GM23338 (cell line): ENCODE measurements at regions not wholly inside any gene's neighbourhood (a gene's known extent, or its start where the extent isn't known, plus 50 kb on each side); places are given as distances from the start of the nearest gene placed in this dataset.

Experiments
- ATAC-seq: fragments of 200-7000 bp; cut with Tn5 transposase; 3 replicates; pipeline ENCODE4 v1.9.1; 2020
- DNase-seq: peaks from one replicate; pipeline ENCODE4 v3.0.0-alpha.2; 2015; ENCODE audit warnings: low spot score
- H2AFZ ChIP-seq: fragments of 200-600 bp; sonication (generic); 2 replicates; pipeline ENCODE4 v1.8.0; 2016; ENCODE audit warnings: antibody characterized with exemption, mild to moderate bottlenecking, moderate library complexity
- H3F3A ChIP-seq: fragments of 200-600 bp; sonication (generic); replicated peaks from 2 replicates; pipeline ENCODE4 v1.8.0; 2017; ENCODE audit warnings: antibody characterized with exemption, mixed run types, low read depth
- H3K27ac ChIP-seq: fragments of 200-600 bp; sonication (generic); 2 replicates; pipeline ENCODE4 v1.6.1; 2016; ENCODE audit warnings: low read depth
- H3K27me3 ChIP-seq: fragments of 200-600 bp; sonication (generic); 2 replicates; pipeline ENCODE4 v1.8.0; 2016; ENCODE audit warnings: mild to moderate bottlenecking, mixed run types, moderate library complexity; ENCODE audit not compliant: insufficient read depth
- H3K36me3 ChIP-seq: fragments of 200-600 bp; sonication (generic); 2 replicates; pipeline ENCODE4 v1.8.0; 2016; ENCODE audit warnings: mild to moderate bottlenecking; ENCODE audit not compliant: insufficient read depth
- H3K4me1 ChIP-seq: fragments of 200-600 bp; sonication (generic); 2 replicates; pipeline ENCODE4 v1.8.0; 2016; ENCODE audit warnings: mild to moderate bottlenecking, moderate library complexity; ENCODE audit not compliant: insufficient read depth
- H3K4me2 ChIP-seq: fragments of 200-600 bp; sonication (generic); 2 replicates; pipeline ENCODE4 v1.7.1; 2017; ENCODE audit warnings: mixed run types
- H3K4me3 ChIP-seq: fragments of 200-600 bp; sonication (generic); 2 replicates; pipeline ENCODE4 v1.6.1; 2016; ENCODE audit warnings: mixed run types
- H3K79me2 ChIP-seq: fragments of 200-600 bp; sonication (generic); replicated peaks from 2 replicates; pipeline ENCODE4 v1.8.0; 2017; ENCODE audit warnings: mild to moderate bottlenecking; ENCODE audit not compliant: insufficient read depth
- H3K9me2 ChIP-seq: fragments of 200-600 bp; sonication (generic); 2 replicates; pipeline ENCODE4 v1.8.0; 2017; ENCODE audit not compliant: insufficient read depth
- H4K20me1 ChIP-seq: fragments of 200-600 bp; sonication (generic); replicated peaks from 2 replicates; pipeline ENCODE4 v1.8.0; 2017; ENCODE audit warnings: mild to moderate bottlenecking; ENCODE audit not compliant: insufficient read depth
- H3K27ac Mint-ChIP-seq: 2 replicates; pipeline ENCODE4 v1.8.0; 2020; ENCODE audit warnings: inconsistent platforms, mild to moderate bottlenecking, moderate library complexity, mixed read lengths
- H3K27me3 Mint-ChIP-seq: 3 replicates; pipeline ENCODE4 v1.8.0; 2022; ENCODE audit warnings: low read depth, mild to moderate bottlenecking, moderate library complexity, mixed read lengths, inconsistent platforms; ENCODE audit not compliant: insufficient read depth, poor library complexity
- H3K36me3 Mint-ChIP-seq: 3 replicates; pipeline ENCODE4 v1.8.0; 2021; ENCODE audit warnings: low read depth, mild to moderate bottlenecking, inconsistent platforms, moderate library complexity, mixed read lengths
- H3K4me1 Mint-ChIP-seq: 3 replicates; pipeline ENCODE4 v1.8.0; 2020; ENCODE audit warnings: mild to moderate bottlenecking, inconsistent platforms, mixed read lengths
- H3K4me3 Mint-ChIP-seq: 3 replicates; pipeline ENCODE4 v1.8.0; 2021; ENCODE audit warnings: moderate library complexity, mild to moderate bottlenecking, inconsistent platforms, mixed read lengths
- H3K9me3 Mint-ChIP-seq: 3 replicates; pipeline ENCODE4 v1.8.0; 2020; ENCODE audit warnings: moderate library complexity, mild to moderate bottlenecking, inconsistent platforms, mixed read lengths
- CREB1 ChIP-seq: fragments of 250-450 bp; sonication (Bioruptor Pico); IDR thresholded peaks from 2 replicates; pipeline ENCODE4 v1.5.0; 2020; ENCODE audit warnings: low read depth, mild to moderate bottlenecking, moderate library complexity
- EZH2 ChIP-seq: fragments of 200-600 bp; sonication (generic); IDR thresholded peaks from one replicate; pipeline ENCODE4 v1.8.0; 2017; ENCODE audit warnings: antibody characterized with exemption, mild to moderate bottlenecking, low read depth; ENCODE audit not compliant: unreplicated experiment
- EZH2phosphoT487 ChIP-seq: fragments of 200-600 bp; sonication (generic); IDR thresholded peaks from one replicate; pipeline ENCODE4 v1.8.1; 2018; ENCODE audit warnings: antibody characterized with exemption; ENCODE audit not compliant: unreplicated experiment
- JUNB ChIP-seq: IDR thresholded peaks from one replicate; pipeline ENCODE4 v1.6.1; 2016; ENCODE audit warnings: antibody characterized with exemption; ENCODE audit not compliant: unreplicated experiment
- NANOG ChIP-seq: IDR thresholded peaks from 2 replicates; pipeline ENCODE4 v1.6.1; 2016; ENCODE audit warnings: antibody characterized with exemption, borderline replicate concordance
- POLR2AphosphoS5 ChIP-seq: IDR thresholded peaks from 2 replicates; pipeline ENCODE4 v1.6.1; 2016; ENCODE audit warnings: antibody characterized with exemption, low read depth
- STAT1 ChIP-seq: IDR thresholded peaks from one replicate; pipeline ENCODE4 v1.6.1; 2016; ENCODE audit warnings: antibody characterized with exemption; ENCODE audit not compliant: unreplicated experiment
- ZNF114 ChIP-seq: fragments of 250-450 bp; sonication (Bioruptor Pico); IDR thresholded peaks from 2 replicates; pipeline ENCODE4 v1.5.0; 2020; ENCODE audit warnings: mild to moderate bottlenecking, moderate library complexity
- ZNF331 ChIP-seq: fragments of 250-450 bp; sonication (Bioruptor Pico); IDR thresholded peaks from 2 replicates; pipeline ENCODE4 v1.5.0; 2020; ENCODE audit warnings: low read depth, mild to moderate bottlenecking, moderate library complexity
- TF ChIP-seq, protein P1 (sequence below): IDR thresholded peaks from one replicate; pipeline ENCODE4 v1.6.1; 2018; ENCODE audit warnings: antibody characterized with exemption; ENCODE audit not compliant: unreplicated experiment
- TF ChIP-seq, protein P2 (sequence below): fragments of 250-450 bp; sonication (Bioruptor Pico); IDR thresholded peaks from 2 replicates; pipeline ENCODE4 v1.5.0; 2020; ENCODE audit warnings: mild to moderate bottlenecking, moderate library complexity
- TF ChIP-seq, protein P3 (sequence below), 2 experiments: fragments of 200-600 bp in 1 of 2; sonication (generic) in 1 of 2; conservative IDR thresholded peaks; 2 replicates each; pipeline versions ENCODE4 v1.5.1 to v1.6.1; 2016 to 2017; ENCODE audit warnings: antibody characterized with exemption in 2 of 2, low read depth in 2 of 2, mild to moderate bottlenecking in 2 of 2, moderate library complexity in 1 of 2
- TF ChIP-seq, protein P4 (sequence below): IDR thresholded peaks from 2 replicates; pipeline ENCODE4 v1.6.1; 2016; ENCODE audit warnings: antibody characterized with exemption

DNA sequence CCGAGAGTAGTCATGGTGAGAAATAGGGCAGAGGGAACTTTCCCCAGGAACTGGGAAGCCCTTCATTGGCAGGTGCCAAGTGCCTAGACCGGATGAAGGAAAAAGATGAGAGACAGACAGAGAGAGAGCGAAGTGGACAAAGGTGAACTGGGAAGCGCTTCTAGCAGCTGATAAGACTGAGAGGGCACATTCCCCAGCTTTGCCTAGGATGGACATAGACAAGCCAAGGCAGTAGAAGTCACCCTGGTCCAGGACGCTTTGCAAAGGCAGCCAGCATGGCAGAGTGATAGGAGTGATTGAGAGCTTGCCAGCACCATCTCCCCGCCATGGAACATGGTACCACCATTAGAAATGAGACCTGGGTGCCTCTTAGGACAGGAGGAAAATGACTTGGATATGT is 372.8 kb upstream of the MGMT start:
- no peaks in the 10 kb centered on the region for H3K36me3 ChIP-seq
- H3K27me3 ChIP-seq = no peaks in the 10 kb centered on the region
- Mint-ChIP-seq H3K4me1 (peaks cover 11% of the 10 kb centered on the region), H3K4me3 (no peak overlapping the region), H3K27ac (no peak overlapping the region), H3K27me3 (peaks cover 6% of the 10 kb centered on the region), H3K36me3 (no peaks in the 10 kb centered on the region), H3K9me3 (no peaks in the 10 kb centered on the region)
- H3K9me2 ChIP-seq = no peaks in the 10 kb centered on the region
- H3K4me3 ChIP-seq = no peak overlapping the region
- no peak for DNase-seq
- no peak for TF ChIP-seq CREB1 (CRISPR knock-in tag)
- no peak for TF ChIP-seq ZNF331 (CRISPR knock-in tag)
- TF ChIP-seq NANOG = no peak
- TF ChIP-seq, protein P1, sequence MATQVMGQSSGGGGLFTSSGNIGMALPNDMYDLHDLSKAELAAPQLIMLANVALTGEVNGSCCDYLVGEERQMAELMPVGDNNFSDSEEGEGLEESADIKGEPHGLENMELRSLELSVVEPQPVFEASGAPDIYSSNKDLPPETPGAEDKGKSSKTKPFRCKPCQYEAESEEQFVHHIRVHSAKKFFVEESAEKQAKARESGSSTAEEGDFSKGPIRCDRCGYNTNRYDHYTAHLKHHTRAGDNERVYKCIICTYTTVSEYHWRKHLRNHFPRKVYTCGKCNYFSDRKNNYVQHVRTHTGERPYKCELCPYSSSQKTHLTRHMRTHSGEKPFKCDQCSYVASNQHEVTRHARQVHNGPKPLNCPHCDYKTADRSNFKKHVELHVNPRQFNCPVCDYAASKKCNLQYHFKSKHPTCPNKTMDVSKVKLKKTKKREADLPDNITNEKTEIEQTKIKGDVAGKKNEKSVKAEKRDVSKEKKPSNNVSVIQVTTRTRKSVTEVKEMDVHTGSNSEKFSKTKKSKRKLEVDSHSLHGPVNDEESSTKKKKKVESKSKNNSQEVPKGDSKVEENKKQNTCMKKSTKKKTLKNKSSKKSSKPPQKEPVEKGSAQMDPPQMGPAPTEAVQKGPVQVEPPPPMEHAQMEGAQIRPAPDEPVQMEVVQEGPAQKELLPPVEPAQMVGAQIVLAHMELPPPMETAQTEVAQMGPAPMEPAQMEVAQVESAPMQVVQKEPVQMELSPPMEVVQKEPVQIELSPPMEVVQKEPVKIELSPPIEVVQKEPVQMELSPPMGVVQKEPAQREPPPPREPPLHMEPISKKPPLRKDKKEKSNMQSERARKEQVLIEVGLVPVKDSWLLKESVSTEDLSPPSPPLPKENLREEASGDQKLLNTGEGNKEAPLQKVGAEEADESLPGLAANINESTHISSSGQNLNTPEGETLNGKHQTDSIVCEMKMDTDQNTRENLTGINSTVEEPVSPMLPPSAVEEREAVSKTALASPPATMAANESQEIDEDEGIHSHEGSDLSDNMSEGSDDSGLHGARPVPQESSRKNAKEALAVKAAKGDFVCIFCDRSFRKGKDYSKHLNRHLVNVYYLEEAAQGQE = no peak
- TF ChIP-seq, protein P2, sequence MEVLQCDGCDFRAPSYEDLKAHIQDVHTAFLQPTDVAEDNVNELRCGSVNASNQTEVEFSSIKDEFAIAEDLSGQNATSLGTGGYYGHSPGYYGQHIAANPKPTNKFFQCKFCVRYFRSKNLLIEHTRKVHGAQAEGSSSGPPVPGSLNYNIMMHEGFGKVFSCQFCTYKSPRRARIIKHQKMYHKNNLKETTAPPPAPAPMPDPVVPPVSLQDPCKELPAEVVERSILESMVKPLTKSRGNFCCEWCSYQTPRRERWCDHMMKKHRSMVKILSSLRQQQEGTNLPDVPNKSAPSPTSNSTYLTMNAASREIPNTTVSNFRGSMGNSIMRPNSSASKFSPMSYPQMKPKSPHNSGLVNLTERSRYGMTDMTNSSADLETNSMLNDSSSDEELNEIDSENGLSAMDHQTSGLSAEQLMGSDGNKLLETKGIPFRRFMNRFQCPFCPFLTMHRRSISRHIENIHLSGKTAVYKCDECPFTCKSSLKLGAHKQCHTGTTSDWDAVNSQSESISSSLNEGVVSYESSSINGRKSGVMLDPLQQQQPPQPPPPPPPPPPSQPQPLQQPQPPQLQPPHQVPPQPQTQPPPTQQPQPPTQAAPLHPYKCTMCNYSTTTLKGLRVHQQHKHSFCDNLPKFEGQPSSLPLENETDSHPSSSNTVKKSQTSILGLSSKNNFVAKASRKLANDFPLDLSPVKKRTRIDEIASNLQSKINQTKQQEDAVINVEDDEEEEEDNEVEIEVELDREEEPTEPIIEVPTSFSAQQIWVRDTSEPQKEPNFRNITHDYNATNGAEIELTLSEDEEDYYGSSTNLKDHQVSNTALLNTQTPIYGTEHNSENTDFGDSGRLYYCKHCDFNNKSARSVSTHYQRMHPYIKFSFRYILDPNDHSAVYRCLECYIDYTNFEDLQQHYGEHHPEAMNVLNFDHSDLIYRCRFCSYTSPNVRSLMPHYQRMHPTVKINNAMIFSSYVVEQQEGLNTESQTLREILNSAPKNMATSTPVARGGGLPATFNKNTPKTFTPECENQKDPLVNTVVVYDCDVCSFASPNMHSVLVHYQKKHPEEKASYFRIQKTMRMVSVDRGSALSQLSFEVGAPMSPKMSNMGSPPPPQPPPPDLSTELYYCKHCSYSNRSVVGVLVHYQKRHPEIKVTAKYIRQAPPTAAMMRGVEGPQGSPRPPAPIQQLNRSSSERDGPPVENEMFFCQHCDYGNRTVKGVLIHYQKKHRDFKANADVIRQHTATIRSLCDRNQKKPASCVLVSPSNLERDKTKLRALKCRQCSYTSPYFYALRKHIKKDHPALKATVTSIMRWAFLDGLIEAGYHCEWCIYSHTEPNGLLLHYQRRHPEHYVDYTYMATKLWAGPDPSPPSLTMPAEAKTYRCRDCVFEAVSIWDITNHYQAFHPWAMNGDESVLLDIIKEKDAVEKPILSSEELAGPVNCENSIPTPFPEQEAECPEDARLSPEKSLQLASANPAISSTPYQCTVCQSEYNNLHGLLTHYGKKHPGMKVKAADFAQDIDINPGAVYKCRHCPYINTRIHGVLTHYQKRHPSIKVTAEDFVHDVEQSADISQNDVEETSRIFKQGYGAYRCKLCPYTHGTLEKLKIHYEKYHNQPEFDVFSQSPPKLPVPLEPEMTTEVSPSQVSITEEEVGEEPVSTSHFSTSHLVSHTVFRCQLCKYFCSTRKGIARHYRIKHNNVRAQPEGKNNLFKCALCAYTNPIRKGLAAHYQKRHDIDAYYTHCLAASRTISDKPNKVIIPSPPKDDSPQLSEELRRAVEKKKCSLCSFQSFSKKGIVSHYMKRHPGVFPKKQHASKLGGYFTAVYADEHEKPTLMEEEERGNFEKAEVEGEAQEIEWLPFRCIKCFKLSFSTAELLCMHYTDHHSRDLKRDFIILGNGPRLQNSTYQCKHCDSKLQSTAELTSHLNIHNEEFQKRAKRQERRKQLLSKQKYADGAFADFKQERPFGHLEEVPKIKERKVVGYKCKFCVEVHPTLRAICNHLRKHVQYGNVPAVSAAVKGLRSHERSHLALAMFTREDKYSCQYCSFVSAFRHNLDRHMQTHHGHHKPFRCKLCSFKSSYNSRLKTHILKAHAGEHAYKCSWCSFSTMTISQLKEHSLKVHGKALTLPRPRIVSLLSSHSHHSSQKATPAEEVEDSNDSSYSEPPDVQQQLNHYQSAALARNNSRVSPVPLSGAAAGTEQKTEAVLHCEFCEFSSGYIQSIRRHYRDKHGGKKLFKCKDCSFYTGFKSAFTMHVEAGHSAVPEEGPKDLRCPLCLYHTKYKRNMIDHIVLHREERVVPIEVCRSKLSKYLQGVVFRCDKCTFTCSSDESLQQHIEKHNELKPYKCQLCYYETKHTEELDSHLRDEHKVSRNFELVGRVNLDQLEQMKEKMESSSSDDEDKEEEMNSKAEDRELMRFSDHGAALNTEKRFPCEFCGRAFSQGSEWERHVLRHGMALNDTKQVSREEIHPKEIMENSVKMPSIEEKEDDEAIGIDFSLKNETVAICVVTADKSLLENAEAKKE (CRISPR knock-in tag) = no peak
- TF ChIP-seq ZNF114 = no peak
- TF ChIP-seq STAT1 = no peak
- no peak for TF ChIP-seq POLR2AphosphoS5
- TF ChIP-seq EZH2 = no peak
- TF ChIP-seq, protein P3, sequence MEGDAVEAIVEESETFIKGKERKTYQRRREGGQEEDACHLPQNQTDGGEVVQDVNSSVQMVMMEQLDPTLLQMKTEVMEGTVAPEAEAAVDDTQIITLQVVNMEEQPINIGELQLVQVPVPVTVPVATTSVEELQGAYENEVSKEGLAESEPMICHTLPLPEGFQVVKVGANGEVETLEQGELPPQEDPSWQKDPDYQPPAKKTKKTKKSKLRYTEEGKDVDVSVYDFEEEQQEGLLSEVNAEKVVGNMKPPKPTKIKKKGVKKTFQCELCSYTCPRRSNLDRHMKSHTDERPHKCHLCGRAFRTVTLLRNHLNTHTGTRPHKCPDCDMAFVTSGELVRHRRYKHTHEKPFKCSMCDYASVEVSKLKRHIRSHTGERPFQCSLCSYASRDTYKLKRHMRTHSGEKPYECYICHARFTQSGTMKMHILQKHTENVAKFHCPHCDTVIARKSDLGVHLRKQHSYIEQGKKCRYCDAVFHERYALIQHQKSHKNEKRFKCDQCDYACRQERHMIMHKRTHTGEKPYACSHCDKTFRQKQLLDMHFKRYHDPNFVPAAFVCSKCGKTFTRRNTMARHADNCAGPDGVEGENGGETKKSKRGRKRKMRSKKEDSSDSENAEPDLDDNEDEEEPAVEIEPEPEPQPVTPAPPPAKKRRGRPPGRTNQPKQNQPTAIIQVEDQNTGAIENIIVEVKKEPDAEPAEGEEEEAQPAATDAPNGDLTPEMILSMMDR (conservative IDR thresholded peaks at IDR 0.05; ENCODE audit: low read depth in 2 of 2) = no peak
- no peak for TF ChIP-seq EZH2phosphoT487
- TF ChIP-seq, protein P4, sequence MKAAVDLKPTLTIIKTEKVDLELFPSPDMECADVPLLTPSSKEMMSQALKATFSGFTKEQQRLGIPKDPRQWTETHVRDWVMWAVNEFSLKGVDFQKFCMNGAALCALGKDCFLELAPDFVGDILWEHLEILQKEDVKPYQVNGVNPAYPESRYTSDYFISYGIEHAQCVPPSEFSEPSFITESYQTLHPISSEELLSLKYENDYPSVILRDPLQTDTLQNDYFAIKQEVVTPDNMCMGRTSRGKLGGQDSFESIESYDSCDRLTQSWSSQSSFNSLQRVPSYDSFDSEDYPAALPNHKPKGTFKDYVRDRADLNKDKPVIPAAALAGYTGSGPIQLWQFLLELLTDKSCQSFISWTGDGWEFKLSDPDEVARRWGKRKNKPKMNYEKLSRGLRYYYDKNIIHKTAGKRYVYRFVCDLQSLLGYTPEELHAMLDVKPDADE = no peak
- TF ChIP-seq JUNB = no peak
- no peak for ATAC-seq
- H3F3A ChIP-seq = no peaks in the 10 kb centered on the region
- no peak overlapping the region for H3K4me2 ChIP-seq
- H2AFZ ChIP-seq = no peak overlapping the region
- no peak overlapping the region for H3K27ac ChIP-seq
- no peaks in the 10 kb centered on the region for H3K79me2 ChIP-seq
- no peaks in the 10 kb centered on the region for H4K20me1 ChIP-seq
- H3K4me1 ChIP-seq = no peaks in the 10 kb centered on the region
